ENCODE measurements at regions not wholly inside any gene's neighbourhood (a gene's known extent, or its start where the extent isn't known, plus 50 kb on each side); places are given as distances from the start of the nearest gene placed in this dataset.
"Not testable (repeated sequence)": the region's sequence is repeated elsewhere in the genome, so short reads cannot be mapped to it uniquely, and the experiment has no call there.

DNA sequence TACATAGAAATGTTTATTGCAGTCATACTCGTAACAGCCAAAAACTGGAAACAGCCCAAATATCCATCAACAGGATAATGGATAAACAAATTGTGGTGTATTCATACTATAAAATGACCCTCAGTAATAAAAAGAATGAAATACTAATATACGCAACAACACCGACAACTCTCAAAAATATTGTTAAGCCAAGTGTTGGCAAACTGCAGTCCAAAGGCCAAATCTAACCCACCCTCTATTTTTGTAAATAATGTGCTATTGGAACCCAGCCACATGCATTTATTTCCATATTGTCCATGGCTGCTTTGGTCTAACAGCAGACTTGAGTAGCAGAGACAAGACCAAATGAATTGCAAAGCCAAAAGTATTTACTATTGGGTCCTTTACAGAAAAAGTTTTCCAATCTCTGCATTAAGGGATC is 151.0 kb downstream of the MREG start:
- no peak for DNase-seq

DNA sequence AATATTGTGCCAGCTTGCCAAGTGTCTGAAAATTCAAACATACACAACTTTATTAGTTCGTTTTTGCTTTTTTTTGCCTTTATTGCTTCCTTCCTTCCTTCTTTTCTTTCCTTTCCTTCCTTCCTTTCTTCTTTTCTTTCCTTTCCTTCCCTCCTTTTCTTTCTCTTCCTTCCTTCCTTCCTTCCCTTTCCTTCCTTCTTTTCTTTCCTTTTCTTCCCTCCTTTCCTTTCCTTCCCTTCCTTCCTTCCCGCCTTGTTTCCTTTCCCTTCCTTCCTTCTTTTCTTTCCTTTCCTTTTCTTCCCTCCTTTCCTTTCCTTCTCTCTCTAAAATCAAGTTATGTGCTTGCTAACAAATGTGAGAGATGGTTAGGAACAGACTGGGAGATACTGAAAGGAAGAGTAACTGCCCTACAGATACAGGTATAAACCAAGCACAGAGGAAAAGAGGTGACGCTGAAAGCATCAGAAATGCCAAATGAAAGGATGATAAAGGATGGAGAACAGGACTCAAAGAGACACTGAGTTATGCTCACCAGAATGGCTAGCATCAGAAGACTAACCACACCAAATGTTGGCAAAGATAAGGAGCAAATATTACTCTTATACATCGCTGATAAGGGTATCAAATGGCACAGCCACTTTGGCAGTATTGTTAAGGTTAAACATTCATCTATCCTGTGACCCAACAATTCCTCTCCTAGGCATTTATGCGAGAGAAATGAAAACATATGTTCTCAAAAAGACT is 151.6 kb downstream of the MREG start:
- DNase-seq: no peak

DNA sequence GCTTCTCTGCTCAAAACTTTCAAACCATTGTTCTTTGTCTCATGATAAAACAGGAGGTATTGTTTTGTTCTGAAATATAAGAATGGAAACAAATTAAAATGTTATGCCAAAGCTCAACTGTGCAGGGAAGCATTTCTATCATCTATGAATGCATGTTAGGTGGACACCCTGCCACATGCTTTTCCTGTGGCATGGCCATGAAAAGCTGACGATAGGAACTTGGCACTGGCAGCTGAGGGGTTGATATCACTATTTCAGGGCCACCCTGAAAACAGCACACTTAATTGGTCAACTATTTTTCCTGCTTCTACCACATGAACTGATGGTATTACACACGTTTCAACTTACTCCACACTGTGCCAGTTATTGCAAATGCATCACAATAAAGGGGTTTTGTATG is 157.3 kb downstream of the MREG start:
- no peak for DNase-seq

DNA sequence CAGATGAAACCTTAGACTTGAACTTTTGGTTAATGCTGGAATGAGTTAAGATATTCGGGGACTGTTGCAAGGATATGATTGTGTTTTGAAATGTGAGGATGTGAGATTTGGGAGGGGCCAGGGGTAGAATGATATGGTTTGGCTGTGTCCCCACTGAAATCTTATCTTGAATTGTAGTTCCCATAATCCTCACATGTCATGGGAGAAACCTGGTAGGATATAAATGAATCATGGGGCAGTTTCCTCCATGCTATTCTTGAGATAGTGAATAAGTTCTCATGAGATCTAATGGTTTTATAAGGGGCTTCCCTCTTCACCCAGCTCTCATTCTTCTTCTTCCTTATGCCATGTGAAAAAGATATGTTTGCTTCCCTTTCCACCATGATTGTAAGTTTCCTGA is 158.0 kb downstream of the MREG start:
- DNase-seq: not testable (repeated sequence)

DNA sequence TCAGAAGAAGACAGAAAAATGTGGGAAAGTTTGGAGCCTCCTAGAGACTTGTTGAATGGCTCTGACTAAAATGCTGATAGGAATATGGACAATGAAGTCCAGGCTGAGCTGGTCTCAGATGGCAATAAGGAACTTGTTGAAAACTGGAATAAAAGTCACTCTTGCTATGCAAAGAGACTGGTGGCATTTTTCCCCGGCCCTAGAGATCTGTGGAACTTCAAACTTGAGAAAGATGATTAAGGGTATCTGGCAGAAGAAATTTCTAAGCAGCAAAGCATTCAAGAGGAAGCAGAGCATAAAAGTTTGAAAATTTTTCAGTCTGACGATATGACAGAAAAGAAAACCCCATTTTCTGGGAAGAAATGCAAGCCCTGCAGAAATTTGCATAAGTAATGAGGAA is 159.3 kb downstream of the MREG start:
- no peak for DNase-seq

DNA sequence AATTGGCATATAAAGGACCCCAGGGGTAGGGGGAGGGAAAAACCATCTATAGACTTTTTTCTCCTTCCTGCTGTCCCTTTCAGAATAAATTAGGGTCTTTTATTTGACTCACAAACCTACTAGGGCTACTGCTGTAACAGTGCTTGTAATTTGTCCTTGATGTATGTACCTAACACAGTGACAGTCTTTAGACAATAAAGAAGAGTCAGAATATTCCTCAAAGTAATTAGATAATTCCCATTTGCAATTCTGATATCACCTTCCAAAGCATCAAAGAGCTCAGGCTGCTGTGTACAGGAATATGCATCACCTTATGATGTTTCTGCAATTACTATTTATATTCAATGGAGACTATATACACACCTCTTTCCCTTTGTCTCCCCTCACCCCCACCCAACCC is 161.7 kb downstream of the MREG start:
- no peak for DNase-seq

DNA sequence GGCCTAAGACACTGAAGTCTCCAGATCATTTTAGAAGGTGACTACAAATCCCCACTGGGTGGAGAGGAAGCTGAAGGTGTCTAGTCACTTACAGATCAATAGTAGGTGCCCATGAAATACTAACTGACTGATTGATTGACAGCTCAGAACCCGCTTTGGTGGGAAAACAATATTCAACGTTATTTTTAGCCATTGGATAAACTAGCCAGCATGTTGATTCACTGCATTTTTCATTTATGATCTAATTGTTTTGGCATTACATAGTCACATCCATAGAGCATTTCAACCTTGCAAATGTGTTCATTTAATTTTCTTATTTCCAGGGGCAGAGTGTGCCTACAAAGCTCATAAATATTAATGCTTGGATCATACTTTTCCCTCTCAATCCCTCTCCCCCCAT is 162.3 kb downstream of the MREG start:
- no peak for DNase-seq

DNA sequence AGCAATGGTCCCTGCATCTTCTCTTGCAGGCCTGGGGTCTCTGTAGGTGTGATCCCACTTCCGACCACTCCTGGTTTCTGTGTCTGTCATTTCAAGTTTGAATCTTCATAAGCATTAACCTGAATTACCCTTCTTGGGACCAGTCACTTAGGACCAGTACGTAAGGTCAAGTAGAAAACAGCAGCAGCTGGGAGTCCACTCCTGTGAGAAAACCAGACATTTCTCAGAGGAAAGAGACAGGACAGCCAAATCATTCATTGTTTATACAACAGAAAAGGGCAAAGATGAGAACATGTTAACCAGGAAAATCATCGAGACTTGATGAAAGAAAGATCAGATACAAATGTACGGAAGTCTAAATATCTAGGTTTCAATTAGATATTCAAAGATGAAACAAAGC is 163.0 kb downstream of the MREG start:
- no peak for DNase-seq

DNA sequence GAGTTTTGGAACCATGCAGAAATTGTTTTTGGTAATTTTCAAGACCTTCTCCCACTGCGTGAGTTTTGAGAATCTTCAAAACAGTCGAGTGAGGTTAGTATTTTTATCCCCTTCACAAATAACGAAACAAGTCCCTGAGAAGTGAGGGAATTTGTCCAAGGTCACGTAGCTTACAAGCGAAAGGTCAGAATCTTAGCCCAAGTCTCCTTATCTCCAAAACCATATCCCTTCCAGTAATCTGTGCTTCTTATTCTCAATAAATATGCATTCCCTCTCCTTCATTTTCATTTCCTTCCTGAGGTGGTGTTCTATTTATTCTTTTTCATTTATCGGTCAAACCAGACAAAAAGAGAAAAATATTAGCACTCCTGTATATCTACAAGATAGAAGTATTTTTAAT is 163.6 kb downstream of the MREG start:
- DNase-seq: no peak

DNA sequence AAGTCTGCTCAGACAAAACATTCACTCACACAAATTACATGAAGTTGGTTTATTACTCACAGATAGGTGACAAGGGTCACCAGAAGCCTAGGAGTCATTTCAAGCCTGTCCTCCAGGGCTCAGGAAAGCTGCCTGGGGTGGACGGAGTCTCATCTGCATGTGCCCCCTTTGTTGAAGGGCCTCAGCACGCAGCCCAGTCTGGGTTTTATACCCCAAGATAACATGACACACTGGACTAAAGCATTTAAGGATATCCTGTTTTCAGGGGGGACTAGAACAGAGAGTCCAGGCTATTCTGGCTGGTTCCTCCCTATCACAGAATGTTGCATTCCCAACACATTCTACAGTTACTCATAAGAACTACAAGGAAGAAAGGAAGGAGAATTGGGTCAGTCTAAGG is 164.7 kb downstream of the MREG start:
- DNase-seq: no peak

DNA sequence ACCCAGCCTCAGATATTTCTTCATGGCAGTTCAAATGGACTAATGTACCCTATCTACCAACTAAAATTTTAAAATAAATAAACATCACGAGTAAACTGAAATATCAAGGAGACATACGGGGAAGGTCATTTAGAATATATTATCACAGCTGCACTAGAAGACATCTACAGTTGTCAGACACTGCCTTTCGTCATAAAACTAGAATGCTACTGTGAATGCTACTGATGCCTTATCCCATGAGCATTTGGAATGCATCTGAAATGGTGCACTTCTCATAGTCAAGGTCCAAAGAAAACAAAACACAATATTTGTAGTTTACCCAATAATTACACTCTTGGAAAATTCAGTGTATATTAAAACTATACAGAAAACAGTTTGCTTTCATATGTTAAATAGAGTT is 165.2 kb downstream of the MREG start:
- no peak for DNase-seq

DNA sequence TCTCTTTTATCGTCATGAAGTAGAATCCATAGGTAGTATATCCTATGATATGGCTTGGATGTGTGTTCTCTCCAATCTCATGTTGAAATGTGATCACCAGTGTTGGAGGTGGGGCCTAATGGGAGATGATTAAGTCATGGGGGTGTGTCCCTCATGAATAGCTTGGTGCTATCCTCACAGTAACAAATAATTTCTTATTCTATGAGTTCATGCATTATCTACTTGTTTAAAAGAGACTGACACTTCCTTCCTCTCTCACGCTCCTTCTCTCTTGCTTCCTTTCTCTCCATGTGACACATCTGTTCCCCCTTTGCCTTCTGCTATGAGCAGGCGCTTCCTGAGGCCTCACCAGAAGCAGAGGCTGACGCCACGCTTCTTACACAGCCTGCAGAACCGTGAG is 165.6 kb downstream of the MREG start:
- DNase-seq: no peak

DNA sequence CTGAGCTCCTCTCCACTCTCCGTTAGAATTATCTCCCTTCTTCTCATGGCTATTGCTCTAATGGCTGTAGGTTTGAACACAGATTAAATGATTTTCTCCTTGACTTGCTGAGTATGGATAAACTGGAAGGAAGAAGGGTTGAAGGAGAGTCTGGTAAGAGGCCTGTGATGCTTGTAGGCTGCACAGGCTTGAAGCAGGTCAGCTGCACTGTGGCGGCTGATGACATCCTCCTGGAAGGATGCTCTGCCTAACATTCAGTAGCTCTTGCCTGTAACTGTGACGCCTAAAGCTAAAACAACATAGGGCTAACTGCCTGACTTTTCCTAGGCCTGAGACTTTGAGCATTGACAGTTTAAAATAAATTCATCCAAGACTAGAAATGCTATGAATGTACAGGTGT is 166.3 kb downstream of the MREG start:
- DNase-seq: no peak

DNA sequence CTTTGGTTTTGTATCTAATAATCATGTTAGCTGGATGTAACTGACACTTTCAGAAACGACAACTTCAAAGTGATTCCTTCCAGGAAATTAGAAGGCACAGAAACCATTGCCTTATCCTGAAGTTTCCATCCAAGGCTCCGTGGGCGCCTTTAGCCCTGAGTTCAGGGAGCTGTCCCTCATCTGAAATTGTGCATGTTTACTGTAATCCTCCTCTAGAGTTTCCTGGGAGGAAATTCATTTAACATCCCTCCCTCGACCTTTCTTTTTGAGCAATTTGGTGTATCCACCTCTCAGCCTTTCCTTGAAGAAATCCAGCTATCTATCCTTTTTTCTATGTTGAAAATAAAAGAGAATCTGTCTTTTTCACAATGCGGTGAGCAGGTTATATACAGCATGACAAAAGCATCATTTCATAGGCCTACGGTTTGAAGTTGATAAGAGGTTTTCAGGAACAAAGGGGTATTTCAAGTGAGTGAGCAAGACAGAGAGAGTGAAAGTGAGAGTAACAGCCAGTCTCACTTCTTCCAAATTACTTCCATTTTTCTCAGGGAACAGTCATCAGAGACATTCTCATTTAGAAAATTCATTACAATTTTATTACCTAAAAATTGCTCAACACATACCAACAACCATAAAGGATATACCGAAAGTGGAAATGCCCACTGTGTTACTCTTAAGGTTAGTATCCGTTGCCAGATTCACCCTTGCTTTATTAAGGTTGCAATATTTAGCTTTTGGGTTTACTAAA is 167.3 kb downstream of the MREG start:
- no peak for DNase-seq

DNA sequence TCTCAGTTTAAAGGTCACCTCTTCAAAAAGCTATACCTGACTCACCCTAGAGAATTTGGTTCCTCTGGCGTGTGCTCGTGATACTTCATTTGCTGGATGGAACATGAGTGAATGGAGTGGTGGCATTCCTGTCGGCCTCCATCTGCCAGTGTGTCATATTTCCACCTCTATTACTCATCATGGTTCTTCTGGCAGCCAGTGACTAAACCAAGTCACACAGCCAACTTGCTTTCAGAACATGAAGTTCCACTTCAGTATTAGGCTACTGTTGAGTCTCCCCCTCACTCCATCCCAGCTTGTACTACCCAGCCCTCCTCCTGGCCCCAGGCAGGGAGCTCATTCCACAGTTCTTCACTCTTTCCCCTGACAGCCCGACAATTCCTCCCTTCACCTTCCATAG is 169.8 kb downstream of the MREG start:
- peak; percentile 11 for DNase-seq

DNA sequence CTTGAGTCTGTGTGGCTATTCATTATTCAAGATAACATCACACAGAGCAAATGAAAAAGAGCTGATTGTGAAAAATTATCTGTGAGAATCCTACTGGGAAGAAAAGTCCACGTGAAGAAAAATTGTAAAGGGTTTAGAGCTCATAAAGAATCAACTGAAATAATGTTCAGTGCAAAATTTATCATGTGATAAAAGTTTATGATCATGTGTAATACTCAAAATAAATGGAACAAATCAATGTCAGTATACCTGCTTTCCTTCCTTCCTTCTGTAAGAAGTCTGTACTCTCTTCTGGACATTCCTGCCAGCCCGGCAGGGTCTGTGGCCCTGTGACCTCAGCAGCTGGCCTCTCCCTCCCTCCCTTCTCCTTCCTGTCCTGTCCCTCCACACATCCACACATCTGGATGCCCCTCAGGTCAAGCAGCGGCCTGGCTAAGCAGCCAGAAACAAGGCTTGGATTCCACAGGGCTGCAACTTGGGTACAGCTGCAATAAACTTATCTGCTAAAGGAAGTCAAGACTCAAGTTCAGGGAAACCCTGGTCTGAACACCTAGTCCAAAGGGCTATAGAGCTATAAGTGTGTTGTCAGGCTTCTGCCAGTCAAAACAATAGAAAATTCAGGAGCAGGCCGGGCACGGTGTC is 172.1 kb downstream of the MREG start:
- DNase-seq: no peak

DNA sequence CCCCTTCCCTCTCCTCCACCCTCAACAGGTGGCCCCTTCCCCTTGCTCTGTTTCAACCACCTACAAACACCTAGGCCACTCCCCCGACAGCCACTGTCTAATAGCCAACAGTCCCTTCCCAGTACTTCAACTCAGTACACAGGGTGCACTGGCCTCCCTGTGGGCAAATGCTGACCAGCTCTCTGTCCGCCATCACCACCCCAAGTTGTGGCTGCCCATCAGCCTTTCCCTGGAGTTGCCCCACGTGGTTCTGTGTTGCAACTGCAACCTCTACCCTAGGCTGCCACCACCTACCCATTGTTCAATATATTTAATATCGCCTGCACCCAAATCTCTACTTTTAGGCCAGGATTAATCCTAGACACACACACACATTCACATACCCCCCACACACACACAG is 173.5 kb downstream of the MREG start:
- no peak for DNase-seq

DNA sequence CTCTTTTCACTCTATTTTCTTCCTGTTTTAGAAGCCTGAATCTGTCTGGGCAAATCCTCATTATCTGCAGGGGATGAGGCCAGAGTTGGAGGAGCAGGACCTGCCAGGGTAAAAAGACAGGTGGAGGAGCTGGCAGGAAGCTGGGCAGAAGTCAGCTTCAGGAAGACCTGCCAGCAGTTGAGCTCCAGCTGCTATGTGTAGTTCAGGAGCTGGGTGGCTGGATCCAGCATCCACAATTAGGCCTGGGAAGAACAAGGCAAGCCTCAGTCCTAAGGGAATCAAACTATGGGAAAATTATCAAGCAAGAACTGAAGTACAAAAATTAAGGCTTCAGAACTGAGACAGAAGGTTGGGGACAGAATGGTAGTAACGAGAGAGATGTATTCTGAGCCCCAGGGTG is 174.0 kb downstream of the MREG start:
- DNase-seq: no peak

DNA sequence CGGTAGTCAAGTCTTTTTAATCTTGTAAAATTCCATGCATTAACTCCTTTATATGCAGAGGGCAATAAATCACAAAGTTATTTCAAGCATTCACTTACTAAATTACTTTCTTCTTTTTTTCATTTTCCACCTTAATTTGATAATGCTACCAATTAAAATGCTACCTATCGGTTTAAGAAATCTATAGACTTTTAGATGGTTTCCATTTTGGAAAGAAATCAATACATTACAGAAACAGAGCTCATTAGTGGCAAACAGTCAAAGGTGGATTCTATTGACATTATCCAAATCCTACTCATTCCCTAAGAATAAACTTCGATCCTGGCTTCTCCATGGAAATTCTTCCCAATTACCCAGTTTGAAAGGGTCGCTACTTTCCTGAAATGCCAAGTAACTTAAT is 176.5 kb downstream of the MREG start:
- DNase-seq: no peak

DNA sequence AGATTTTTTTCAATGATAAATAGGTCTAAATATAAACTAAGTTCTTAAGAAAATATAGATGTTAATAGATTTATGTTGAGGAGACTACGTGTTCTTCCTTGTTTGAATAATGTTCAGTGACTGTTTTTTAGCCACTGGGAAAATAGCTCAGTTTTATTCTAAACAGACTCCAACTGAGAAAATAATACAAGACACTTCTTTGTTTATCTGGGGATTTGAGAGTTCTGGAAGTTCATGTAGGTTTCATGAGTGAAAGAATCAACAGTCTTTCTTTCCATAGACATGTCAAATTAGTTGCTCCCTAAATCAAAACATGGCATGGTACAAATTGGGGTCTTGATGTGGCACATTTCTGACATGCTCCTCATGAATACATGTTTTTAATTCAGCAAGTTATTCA is 177.7 kb downstream of the MREG start:
- DNase-seq: no peak

DNA sequence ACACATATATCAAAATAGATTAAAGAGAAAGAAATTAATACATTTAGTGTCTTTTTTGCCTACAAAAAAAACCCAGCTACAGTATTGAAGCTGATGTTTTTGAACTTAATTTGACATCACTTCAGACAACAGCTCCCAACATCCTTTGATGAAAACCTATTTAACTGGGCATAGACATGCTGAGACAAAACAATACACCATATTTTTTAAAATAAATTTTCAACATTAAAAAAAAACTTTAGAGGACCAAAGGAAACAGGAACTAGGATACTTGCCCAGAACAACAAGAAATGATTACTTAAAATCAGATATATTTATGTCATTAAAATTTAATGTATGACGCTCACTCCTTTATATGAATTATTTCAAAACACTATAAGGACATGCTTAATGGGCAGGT is 178.1 kb downstream of the MREG start:
- DNase-seq: no peak

DNA sequence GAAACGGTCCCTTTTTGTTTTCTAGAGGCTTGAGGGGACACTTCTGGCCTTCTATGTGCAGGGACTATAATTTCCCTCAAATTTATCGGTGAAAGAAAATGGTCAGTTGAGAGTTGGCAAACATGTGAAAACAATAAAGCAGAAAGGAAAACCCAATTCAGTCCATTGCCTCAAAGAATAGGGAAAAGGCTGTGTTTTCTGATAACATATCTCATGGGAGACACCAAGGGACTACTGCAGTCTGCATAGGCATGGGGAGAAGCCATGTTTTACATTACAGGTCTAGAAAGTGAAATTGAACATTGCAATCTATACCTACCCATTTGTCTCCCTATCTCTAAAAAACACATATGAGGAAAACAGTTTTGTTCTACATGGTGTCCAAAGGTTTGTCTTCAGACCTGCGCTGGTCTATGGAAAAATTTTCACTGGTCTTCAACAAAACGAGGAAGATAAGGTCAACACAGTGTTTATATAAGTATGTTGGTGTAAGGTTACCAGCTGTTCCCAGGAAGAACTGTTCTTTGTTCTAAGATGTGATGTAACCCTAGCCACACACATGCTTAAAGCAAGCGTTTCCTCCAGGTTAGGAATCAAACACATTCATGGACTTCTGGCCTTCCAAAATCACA is 179.7 kb downstream of the MREG start:
- DNase-seq: no peak

DNA sequence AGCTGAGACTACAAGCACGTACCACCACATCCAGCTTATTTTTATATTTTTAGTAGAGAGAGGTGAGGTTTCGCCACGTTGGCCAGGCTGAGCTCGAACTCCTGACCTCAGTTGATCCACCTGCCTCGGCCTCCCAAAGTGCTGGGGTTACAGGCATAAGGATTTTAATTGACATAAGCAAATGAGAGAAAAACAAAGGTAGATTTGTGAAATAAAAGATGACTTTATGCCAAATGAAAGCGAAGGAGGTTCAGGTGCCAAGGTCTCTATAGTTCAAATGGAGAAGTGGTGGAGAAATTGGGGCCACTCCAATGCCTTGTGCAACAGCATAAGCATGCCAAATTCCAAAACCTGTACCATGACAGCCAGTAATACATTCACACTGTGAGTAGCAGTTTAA is 180.6 kb downstream of the MREG start:
- DNase-seq: no peak

Measured in occipital lobe (tissue), 1 donor.